ENCODE measurements at regions not wholly inside any gene's neighbourhood (a gene's known extent, or its start where the extent isn't known, plus 50 kb on each side); places are given as distances from the start of the nearest gene placed in this dataset.
"Not testable (repeated sequence)": the region's sequence is repeated elsewhere in the genome, so short reads cannot be mapped to it uniquely, and the experiment has no call there.

DNA sequence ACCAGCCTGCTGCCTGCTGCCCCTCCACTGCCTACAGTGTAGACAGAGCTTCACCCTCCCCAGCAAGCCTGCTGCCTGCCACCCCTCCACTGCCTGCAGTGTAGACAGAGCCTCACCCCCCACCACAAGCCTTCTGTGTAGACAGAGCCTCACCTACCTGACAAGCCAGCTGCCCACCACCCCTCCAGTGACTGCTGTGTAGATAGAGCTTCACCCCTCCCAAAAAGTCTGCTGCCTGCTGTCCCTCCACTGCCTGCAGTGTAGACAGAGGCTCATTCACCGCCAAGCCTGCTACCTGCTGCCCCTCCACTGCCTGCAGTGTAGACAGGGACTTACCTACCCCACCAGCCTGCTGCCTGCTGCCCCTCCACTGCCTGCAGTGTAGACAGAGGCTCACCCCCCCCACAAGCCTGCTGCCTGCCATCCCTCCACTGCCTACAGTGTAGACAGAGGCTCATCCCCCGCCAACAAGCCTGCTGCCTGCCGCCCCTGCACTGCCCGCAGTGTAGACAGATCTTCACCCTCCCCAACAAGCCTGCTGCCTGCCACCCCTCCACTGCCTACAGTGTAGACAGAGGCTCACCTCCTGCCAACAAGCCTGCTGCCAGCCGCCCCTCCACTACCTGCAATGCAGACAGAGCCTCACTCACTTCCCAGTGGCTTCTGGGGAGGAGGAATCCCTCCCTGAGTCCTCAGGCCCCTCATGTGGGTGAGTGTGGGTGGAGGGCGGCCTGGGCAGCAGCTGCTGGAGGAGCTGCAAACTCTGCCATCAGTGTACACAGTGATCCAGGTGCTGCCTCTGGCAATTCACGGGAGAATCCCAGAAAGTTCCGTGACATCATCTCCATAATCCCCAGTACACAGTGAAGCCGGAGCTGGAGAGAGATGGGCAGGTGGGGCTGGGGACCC, 140.9 kb downstream of the DLL1 start:
- TF ChIP-seq, protein P1, sequence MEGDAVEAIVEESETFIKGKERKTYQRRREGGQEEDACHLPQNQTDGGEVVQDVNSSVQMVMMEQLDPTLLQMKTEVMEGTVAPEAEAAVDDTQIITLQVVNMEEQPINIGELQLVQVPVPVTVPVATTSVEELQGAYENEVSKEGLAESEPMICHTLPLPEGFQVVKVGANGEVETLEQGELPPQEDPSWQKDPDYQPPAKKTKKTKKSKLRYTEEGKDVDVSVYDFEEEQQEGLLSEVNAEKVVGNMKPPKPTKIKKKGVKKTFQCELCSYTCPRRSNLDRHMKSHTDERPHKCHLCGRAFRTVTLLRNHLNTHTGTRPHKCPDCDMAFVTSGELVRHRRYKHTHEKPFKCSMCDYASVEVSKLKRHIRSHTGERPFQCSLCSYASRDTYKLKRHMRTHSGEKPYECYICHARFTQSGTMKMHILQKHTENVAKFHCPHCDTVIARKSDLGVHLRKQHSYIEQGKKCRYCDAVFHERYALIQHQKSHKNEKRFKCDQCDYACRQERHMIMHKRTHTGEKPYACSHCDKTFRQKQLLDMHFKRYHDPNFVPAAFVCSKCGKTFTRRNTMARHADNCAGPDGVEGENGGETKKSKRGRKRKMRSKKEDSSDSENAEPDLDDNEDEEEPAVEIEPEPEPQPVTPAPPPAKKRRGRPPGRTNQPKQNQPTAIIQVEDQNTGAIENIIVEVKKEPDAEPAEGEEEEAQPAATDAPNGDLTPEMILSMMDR (conservative IDR thresholded peaks at IDR 0.05; ENCODE audit: low read depth, low read length): no peak
- no peak overlapping the region for H3K4me3 ChIP-seq (ENCODE audit: low read depth, low read length)
- DNase-seq (ENCODE audit: low read depth): no peak

DNA sequence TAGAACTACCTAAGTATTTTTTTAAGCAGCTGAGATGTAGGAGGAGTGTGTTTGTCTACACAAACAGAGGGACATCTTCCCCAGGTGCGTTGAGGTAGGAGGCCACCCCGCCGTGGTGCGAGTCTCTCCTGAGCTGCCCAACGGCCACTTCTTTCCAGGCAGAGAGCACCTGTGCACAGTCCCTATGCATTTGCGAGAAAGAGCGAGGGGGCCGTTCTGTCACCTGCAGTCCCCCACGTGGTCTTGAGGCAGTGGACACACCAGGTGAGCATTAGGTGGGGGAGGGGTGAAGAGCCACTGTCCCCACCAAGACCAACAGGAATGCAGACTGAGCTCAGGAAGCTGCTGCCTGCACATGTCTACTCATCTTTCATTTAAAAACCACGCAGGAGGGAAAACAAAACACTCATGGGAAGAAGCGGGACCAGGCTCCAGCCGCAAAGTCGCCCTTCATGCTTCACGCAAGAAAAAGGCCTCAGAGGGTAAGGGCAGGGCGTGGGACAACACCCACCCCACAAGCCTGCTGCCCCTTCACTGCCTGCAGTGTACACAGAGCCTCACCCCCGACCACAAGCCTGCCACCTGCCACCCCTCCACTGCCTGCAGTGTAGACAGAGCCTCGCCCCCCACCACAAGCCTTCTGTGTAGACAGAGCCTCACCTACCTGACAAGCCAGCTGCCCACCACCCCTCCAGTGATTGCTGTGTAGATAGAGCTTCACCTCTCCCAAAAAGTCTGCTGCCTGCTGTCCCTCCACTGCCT, 142.0 kb downstream of the DLL1 start:
- no peak overlapping the region for H3K4me3 ChIP-seq (ENCODE audit: low read depth, low read length)
- no peak for DNase-seq (ENCODE audit: low read depth)
- TF ChIP-seq, protein P1 (conservative IDR thresholded peaks at IDR 0.05; ENCODE audit: low read depth, low read length): no peak

DNA sequence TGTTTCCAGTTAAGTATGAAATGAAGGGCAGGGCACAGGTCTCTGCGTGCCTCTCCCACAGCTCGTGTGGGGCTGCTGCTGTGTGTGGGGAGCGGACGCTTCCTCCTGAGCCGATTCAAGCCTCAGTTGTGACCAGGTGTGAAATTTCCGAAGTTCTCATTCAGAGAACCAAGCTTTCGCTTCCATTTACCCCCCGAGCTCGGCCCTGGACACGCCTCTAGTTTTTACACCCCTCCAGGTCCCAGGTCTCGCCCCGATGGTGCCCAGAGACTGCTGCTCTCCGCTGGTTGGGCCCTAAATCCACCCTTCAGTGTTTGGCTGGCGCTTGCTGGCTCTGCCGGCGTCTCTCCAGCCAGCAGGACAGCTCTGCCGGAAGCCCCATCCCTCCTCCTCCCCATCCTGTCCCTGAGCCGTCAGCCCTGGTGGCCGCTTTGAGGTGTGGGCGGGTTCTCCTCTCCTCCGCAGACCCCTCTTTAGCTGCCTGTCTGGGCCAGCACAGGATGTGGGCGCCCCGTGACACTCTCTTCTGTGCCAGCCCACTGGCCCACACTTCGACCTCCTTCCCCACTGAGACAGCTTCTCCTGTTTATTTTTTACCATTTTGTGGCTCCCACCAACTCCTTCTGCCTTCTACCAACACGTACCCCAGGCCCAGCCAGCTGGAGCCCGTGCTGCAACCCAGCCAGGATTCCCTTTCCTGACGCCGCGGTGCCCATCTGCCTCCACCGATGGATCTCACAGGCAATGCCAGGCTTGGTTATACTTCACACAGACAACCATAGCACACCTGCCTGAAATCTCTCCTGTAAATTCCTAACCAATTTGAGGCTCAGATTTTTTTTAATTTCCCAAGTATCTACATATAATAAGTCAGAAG, 142.8 kb downstream of the DLL1 start:
- no peak overlapping the region for H3K4me3 ChIP-seq (ENCODE audit: low read depth, low read length)
- no peak for DNase-seq (ENCODE audit: low read depth)
- TF ChIP-seq, protein P1 (conservative IDR thresholded peaks at IDR 0.05; ENCODE audit: low read depth, low read length): no peak

DNA sequence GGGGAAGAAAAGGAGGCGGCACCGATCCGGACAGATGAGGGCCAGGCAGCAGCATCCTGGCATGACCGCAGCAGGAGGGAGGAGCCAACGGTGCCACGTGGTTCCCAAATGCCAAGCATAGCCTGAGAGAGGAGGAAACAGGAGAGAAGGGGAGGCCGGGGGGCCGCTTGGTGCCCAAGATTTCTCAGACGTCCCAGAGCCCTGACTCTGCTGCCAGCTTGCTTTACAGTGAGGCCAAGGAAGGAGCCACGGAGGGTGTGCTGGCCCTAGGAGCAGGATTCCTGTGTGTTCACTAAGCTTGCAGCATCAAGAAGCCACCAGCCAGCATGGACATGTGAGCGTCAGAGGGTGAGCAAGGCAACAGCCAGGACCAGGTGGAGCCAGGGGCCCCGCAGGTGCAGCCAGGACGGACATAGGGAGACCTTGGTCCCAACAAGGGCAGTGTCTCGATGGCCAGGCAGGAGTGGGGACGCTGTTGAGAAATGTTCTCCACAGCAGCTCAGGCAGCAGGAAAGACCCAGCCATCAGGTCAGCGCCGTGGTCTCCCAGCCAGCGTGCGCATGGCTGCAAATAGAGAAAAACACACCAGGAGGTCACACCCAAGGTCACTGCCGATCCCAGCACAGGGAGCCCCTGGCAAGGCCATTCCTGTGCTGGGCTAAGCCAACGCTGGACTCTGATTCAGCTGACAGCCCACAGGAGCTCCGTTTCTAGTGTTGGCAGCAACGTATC, 143.7 kb downstream of the DLL1 start:
- no peak for DNase-seq (ENCODE audit: low read depth)
- H3K4me3 ChIP-seq (ENCODE audit: low read depth, low read length): no peak overlapping the region
- TF ChIP-seq, protein P1 (conservative IDR thresholded peaks at IDR 0.05; ENCODE audit: low read depth, low read length): no peak

DNA sequence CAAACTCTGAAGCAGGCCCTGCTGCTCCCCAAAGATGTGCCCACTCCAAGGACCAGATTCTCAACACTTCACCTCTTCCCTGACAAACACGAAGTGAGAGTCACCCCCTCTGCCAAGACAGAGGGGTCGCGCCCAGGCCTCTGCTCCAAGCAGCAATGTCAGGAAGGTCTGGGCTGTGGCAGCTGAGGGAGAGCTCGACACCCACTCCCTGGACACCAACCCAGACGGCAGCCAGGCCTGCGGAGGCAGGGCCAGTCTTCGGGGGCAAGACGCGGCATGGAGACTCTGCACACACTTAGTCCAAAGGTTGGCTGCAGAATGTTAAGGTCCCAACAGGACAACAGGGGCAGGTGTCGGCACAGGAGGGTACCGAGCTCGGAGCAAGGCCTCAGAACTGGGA, 144.2 kb downstream of the DLL1 start:
- no peak for DNase-seq (ENCODE audit: low read depth)
- TF ChIP-seq, protein P1 (conservative IDR thresholded peaks at IDR 0.05; ENCODE audit: low read depth, low read length): no peak
- no peak overlapping the region for H3K4me3 ChIP-seq (ENCODE audit: low read depth, low read length)

DNA sequence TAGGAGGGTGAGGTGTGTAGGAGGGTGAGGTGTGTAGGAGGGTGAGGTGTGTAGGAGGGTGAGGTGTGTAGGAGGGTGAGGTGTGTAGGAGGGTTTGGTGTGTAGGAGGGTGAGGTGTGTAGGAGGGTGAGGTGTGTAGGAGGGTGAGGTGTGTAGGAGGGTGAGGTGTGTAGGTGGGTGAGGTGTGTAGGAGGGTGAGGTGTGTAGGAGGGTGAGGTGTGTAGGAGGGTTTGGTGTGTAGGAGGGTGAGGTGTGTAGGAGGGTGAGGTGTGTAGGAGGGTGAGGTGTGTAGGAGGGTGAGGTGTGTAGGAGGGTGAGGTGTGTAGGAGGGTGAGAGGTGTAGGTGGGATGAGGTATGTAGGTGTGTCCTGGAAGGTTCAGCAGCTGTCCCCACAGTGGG, 144.7 kb downstream of the DLL1 start:
- H3K4me3 ChIP-seq (ENCODE audit: low read depth, low read length): not testable (repeated sequence)
- peak; percentile 16 for DNase-seq (ENCODE audit: low read depth)

DNA sequence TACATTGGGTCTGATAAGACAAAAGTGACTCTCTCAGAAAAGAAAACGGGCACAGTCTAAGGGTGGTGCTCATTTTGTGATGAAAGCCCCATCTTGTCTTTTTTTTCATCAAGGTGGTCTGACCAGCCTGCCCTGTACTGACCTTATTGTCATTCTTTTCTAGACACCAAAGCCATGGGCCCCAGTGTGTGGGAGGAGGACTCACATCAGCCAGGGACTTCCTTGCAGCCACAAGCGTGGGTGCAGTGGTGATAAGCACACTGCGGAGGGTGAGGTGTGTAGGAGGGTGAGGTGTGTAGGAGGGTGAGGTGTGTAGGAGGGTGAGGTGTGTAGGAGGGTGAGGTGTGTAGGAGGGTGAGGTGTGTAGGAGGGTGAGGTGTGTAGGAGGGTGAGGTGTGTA, 145.2 kb downstream of the DLL1 start:
- not testable (repeated sequence) for DNase-seq (ENCODE audit: low read depth); H3K4me3 ChIP-seq (ENCODE audit: low read depth, low read length)
